IMR-90 (cell line): ENCODE measurements at regions not wholly inside any gene's neighbourhood (a gene's known extent, or its start where the extent isn't known, plus 50 kb on each side); places are given as distances from the start of the nearest gene placed in this dataset.

Source experiments
- ATAC-seq: fragments of 200-7000 bp; cut with Tn5 transposase; 2 replicates; pipeline ENCODE4 v1.9.1; 2020; ENCODE audit warnings: low read depth, mild to moderate bottlenecking, moderate library complexity
- BruUV-seq: library from RNA; stranded (reverse); fragments of 400-500 nt; replicated peaks from 2 replicates; lab custom pipeline; 2021; lab: Mats Ljungman, UMichigan
- CTCF ChIA-PET: fragments of 300-600 bp; formaldehyde crosslinking; extraction: SDS; loops from one replicate; lab custom pipeline; 2021; ENCODE audit warnings: antibody characterized with exemption; lab: Yijun Ruan, JAX
- POLR2A ChIA-PET: fragments of 300-600 bp; sonication (Branson Sonifier 250); formaldehyde crosslinking; loops from one replicate; lab custom pipeline; 2022; ENCODE audit warnings: antibody characterized with exemption; ENCODE audit not compliant: unreplicated experiment; lab: Charles Lee
- DNase-seq: peaks from one replicate; pipeline ENCODE4 v3.0.0; 2013
- H2AFZ ChIP-seq: replicated peaks from 2 replicates; pipeline ENCODE3; 2013; ENCODE audit warnings: low read length, mild to moderate bottlenecking; ENCODE audit not compliant: poor library complexity
- H2AK5ac ChIP-seq: 2 replicates; pipeline ENCODE4 v1.6.1; 2013; ENCODE audit warnings: low read depth, low read length, inconsistent platforms
- H2AK9ac ChIP-seq: replicated peaks from 2 replicates; pipeline ENCODE3; 2013; ENCODE audit warnings: mild to moderate bottlenecking, low read depth, low read length, moderate library complexity; ENCODE audit not compliant: poor library complexity
- H2BK120ac ChIP-seq: 2 replicates; pipeline ENCODE4 v1.6.1; 2013; ENCODE audit warnings: low read depth, low read length, inconsistent platforms
- H2BK15ac ChIP-seq: 3 replicates; pipeline ENCODE4 v1.6.1; 2013; ENCODE audit warnings: low read depth, low read length, inconsistent platforms
- H2BK20ac ChIP-seq: 2 replicates; pipeline ENCODE4 v1.6.1; 2013; ENCODE audit warnings: low read depth, mild to moderate bottlenecking, inconsistent platforms, low read length, moderate library complexity
- H2BK5ac ChIP-seq: 2 replicates; pipeline ENCODE4 v1.6.1; 2013; ENCODE audit warnings: mild to moderate bottlenecking, low read depth, low read length, inconsistent platforms; ENCODE audit not compliant: poor library complexity, severe bottlenecking
- H3K14ac ChIP-seq: replicated peaks from 2 replicates; pipeline ENCODE4 v1.6.1; 2013; ENCODE audit warnings: low read depth, low read length, inconsistent platforms
- H3K18ac ChIP-seq: 2 replicates; pipeline ENCODE4 v1.6.1; 2013; ENCODE audit warnings: low read depth, low read length, control low read depth
- H3K23ac ChIP-seq: 2 replicates; pipeline ENCODE4 v1.6.1; 2013; ENCODE audit warnings: low read depth, low read length, inconsistent platforms
- H3K27ac ChIP-seq: 2 replicates; pipeline ENCODE4 v1.5.1; 2013; ENCODE audit warnings: mild to moderate bottlenecking, control low read depth, low read length; ENCODE audit not compliant: insufficient read depth
- H3K27me3 ChIP-seq: 2 replicates; pipeline ENCODE4 v1.6.1; 2013; ENCODE audit warnings: low read length; ENCODE audit not compliant: control insufficient read depth, insufficient read depth
- H3K36me3 ChIP-seq: 2 replicates; pipeline ENCODE4 v1.6.1; 2013; ENCODE audit warnings: low read length, mixed read lengths; ENCODE audit not compliant: control insufficient read depth, insufficient read depth
- H3K4ac ChIP-seq: 2 replicates; pipeline ENCODE4 v1.6.1; 2013; ENCODE audit warnings: low read depth, low read length, inconsistent platforms
- H3K4me1 ChIP-seq: 2 replicates; pipeline ENCODE4 v1.6.1; 2013; ENCODE audit warnings: low read length, mixed read lengths; ENCODE audit not compliant: control insufficient read depth, insufficient read depth
- H3K4me2 ChIP-seq: 2 replicates; pipeline ENCODE4 v1.6.1; 2013; ENCODE audit warnings: low read depth, mild to moderate bottlenecking, control low read depth, low read length, moderate library complexity
- H3K4me3 ChIP-seq: 2 replicates; pipeline ENCODE4 v1.5.1; 2013; ENCODE audit warnings: low read depth, mild to moderate bottlenecking, control low read depth, low read length, moderate library complexity; ENCODE audit not compliant: insufficient read depth
- H3K56ac ChIP-seq: 2 replicates; pipeline ENCODE4 v1.6.1; 2013; ENCODE audit warnings: low read length, inconsistent platforms; ENCODE audit not compliant: insufficient read depth; ENCODE audit errors: extremely low read depth
- H3K79me1 ChIP-seq, 2 experiments: 2 replicates each; pipeline ENCODE4 v1.6.1; 2013; ENCODE audit warnings: low read length in 2 of 2, inconsistent platforms in 1 of 2, low read depth in 1 of 2
- H3K9ac ChIP-seq: 2 replicates; pipeline ENCODE4 v1.6.1; 2013; ENCODE audit warnings: low read depth, low read length, control low read depth
- H3K9me1 ChIP-seq: 2 replicates; pipeline ENCODE4 v1.6.1; 2013; ENCODE audit warnings: low read length, inconsistent platforms; ENCODE audit not compliant: insufficient read depth
- H3K9me3 ChIP-seq: 2 replicates; pipeline ENCODE4 v1.6.1; 2013; ENCODE audit warnings: low read length; ENCODE audit not compliant: control insufficient read depth, insufficient read depth
- H4K20me1 ChIP-seq: 2 replicates; pipeline ENCODE4 v1.6.1; 2013; ENCODE audit warnings: low read length, inconsistent platforms; ENCODE audit not compliant: insufficient read depth
- H4K5ac ChIP-seq: 2 replicates; pipeline ENCODE4 v1.6.1; 2013; ENCODE audit warnings: mild to moderate bottlenecking, low read depth, low read length, control low read depth
- H4K8ac ChIP-seq, 2 experiments: 2 replicates each; pipeline ENCODE4 v1.6.1; 2013; ENCODE audit warnings: low read depth in 2 of 2, low read length in 2 of 2, control low read depth in 1 of 2, inconsistent platforms in 1 of 2
- H4K91ac ChIP-seq: 2 replicates; pipeline ENCODE4 v1.6.1; 2013; ENCODE audit warnings: low read depth, low read length, inconsistent platforms; ENCODE audit not compliant: insufficient read depth
- CEBPB ChIP-seq: IDR thresholded peaks from 2 replicates; pipeline ENCODE4 v1.6.1; 2012; ENCODE audit warnings: low read depth, low read length, improper control_type of control experiment
- FOS ChIP-seq: fragments of 150-350 bp; IDR thresholded peaks from 2 replicates; pipeline ENCODE4 v1.6.1; 2016; ENCODE audit warnings: low read depth, low read length
- NFE2L2 ChIP-seq: fragments of 150-350 bp; IDR thresholded peaks from 2 replicates; pipeline ENCODE4 v1.6.1; 2016; ENCODE audit warnings: low read depth, mild to moderate bottlenecking, low read length
- RCOR1 ChIP-seq: IDR thresholded peaks from 2 replicates; pipeline ENCODE4 v1.6.1; 2012; ENCODE audit warnings: mild to moderate bottlenecking, low read length, improper control_type of control experiment; ENCODE audit not compliant: insufficient replicate concordance
- RFX5 ChIP-seq: IDR thresholded peaks from 2 replicates; pipeline ENCODE4 v1.8.0; 2012; ENCODE audit warnings: low read depth, mild to moderate bottlenecking, low read length, moderate library complexity
- SMC3 ChIP-seq: fragments of 150-350 bp; IDR thresholded peaks from 2 replicates; pipeline ENCODE4 v1.6.1; 2016; ENCODE audit warnings: low read depth, mild to moderate bottlenecking, antibody characterized with exemption, low read length, moderate library complexity
- WGBS, 2 experiments: methylation state at CpG; one replicate each; pipeline versions ENCODE4 v1.1.5 to v1.1.7; 2013; ENCODE audit warnings: missing lambda C conversion rate in 2 of 2; ENCODE audit not compliant: insufficient read length in 1 of 2; ENCODE audit errors: extremely low coverage in 2 of 2; 5-methylcytosine and 5-hydroxymethylcytosine counted together
- dilution Hi-C: fragments of 300-500 bp; cut with HindIII; formaldehyde crosslinking; loops from one replicate; pipeline ENCODE4 v1.14.3; 2018; ENCODE audit warnings: low sequenced_read_pairs; ENCODE audit not compliant: unreplicated experiment
- in situ Hi-C: fragments of 300-500 bp; cut with MboI; formaldehyde crosslinking; loops from 3 replicates; pipeline ENCODE4 v1.14.3; 2019; ENCODE audit warnings: low sequenced_read_pairs, inconsistent platforms, mixed read lengths
- intact Hi-C: fragments of 100-400 bp; cut with micrococcal nuclease; formaldehyde crosslinking; loops from 2 replicates; pipeline ENCODE4 v1.10.0; 2022
- TF ChIP-seq, protein P1 (sequence below): fragments of 150-350 bp; IDR thresholded peaks from 2 replicates; pipeline ENCODE4 v1.6.1; 2016; ENCODE audit warnings: low read depth, mild to moderate bottlenecking, low read length, moderate library complexity, borderline replicate concordance

DNA sequence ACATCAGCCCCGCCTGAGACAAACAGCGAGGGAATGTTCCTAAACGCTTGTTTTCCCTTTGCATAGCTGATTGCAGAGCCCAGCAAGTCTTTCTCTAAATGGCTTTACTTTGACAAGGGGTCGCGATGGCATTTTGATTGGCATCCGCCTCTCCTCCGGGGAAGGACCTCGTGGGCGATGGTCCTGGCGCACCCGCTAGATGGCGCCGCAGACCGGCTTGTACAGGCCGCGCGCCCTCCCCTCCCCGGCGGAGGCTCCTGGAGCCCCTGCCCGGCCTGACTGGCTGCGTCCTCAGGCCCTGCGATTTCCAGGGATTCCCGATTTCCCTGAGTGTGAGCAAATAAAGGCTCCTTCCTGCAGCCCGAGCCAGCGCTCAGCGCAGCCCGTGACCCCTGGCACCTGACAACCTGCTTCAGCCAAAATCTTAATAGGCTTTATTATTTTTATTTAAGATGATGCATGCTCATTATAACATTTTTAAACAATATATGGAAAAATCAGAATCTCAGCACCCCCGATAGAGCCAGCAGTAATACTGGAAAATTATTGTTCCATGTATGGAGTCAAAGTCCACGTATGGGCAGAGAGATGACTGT is 468.3 kb downstream of the AACS start:
- Histone ChIP-seq H4K8ac (no peak overlapping the region), H3K27ac (no peak overlapping the region), H2BK20ac (no peak overlapping the region), H3K4ac (no peak overlapping the region), H2AK5ac (no peak overlapping the region), H3K4me2 (no peak overlapping the region), H3K4me3 (no peak overlapping the region), H3K56ac (no peak overlapping the region), H3K9ac (no peak overlapping the region), H2BK15ac (no peak overlapping the region), H2AK9ac (no peak overlapping the region), H4K20me1 (no peaks in the 10 kb centered on the region), H2BK120ac (no peak overlapping the region), H3K4me1 (no peaks in the 10 kb centered on the region), H3K9me1 (no peaks in the 10 kb centered on the region), H2AFZ (no peak overlapping the region), H3K14ac (no peak overlapping the region), H3K9me3 (peaks cover 17% of the 10 kb centered on the region), H4K5ac (no peak overlapping the region), H2BK5ac (no peak overlapping the region), H3K27me3 (no peaks in the 10 kb centered on the region), H3K18ac (no peak overlapping the region), H4K91ac (no peak overlapping the region), H3K23ac (no peak overlapping the region), H3K79me1 (no peaks in the 10 kb centered on the region), H3K36me3 (no peaks in the 10 kb centered on the region)
- ATAC-seq (no peak), DNase-seq (no peak)
- POLR2A ChIA-PET: no interaction called here
- TF ChIP-seq RCOR1 (no peak), NFE2L2 (no peak), FOS (no peak), RFX5 (no peak), CEBPB (no peak), SMC3 (no peak)
- TF ChIP-seq, protein P1, sequence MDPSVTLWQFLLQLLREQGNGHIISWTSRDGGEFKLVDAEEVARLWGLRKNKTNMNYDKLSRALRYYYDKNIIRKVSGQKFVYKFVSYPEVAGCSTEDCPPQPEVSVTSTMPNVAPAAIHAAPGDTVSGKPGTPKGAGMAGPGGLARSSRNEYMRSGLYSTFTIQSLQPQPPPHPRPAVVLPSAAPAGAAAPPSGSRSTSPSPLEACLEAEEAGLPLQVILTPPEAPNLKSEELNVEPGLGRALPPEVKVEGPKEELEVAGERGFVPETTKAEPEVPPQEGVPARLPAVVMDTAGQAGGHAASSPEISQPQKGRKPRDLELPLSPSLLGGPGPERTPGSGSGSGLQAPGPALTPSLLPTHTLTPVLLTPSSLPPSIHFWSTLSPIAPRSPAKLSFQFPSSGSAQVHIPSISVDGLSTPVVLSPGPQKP: no peak
- in situ Hi-C loops: no loop called here
- CTCF ChIA-PET: interaction anchor here (0.6 kb wide), 1 partner anchor 10 kb away, joined by 3 read pairs; no protein-coding TSS in a partner anchor
- BruUV-seq: no TSS peak
- intact Hi-C loops: no loop called here
- 3% methylated on average over 6 of the region's 29 CpGs; no CpG with 5 or more reads in 1 of the 2 experiments for WGBS, 2 experiments
- dilution Hi-C loops: no loop called here
